Motor neuron (in vitro differentiated cells): ENCODE measurements at regions not wholly inside any gene's neighbourhood (a gene's known extent, or its start where the extent isn't known, plus 50 kb on each side); places are given as distances from the start of the nearest gene placed in this dataset.
"Not testable (repeated sequence)": the region's sequence is repeated elsewhere in the genome, so short reads cannot be mapped to it uniquely, and the experiment has no call there.

Experiments
- ATAC-seq, 8 experiments: fragments of 200-7000 bp; cut with Tn5 transposase; replicated peaks in 6 of 8; 2 replicates each; pipeline ENCODE4 v1.8.0; 2021; ENCODE audit warnings: mild to moderate bottlenecking in 8 of 8, moderate library complexity in 8 of 8
- H3K27ac ChIP-seq, 2 donors: fragments of 250-450 bp; sonication (Bioruptor Pico); 2 replicates each; pipeline ENCODE4 v1.9.0; 2021; ENCODE audit warnings: antibody characterized with exemption in 2 of 2, mild to moderate bottlenecking in 2 of 2, moderate library complexity in 1 of 2
- H3K4me1 ChIP-seq, 2 donors: fragments of 250-450 bp; sonication (Bioruptor Pico); replicated peaks in 1 of 2; 2 replicates each; pipeline ENCODE4 v1.6.1; 2021; ENCODE audit warnings: antibody characterized with exemption in 2 of 2, mild to moderate bottlenecking in 2 of 2, moderate library complexity in 1 of 2
- H3K4me3 ChIP-seq, 5 donors: fragments of 250-450 bp; sonication (Bioruptor Pico); 2 replicates each; pipeline ENCODE4 v1.9.0; 2021; ENCODE audit warnings: antibody characterized with exemption in 5 of 5, mild to moderate bottlenecking in 5 of 5, moderate library complexity in 4 of 5
- WGBS, 10 experiments: fragments of 450-650 bp; shearing (Covaris generic); methylation state at CpG; one replicate each; pipeline ENCODE4 v1.0.0; 2022; 5-methylcytosine and 5-hydroxymethylcytosine counted together
- in situ Hi-C, 9 experiments: fragments of 400-800 bp; cut with MboI; loops; one replicate each; pipeline ENCODE4 v1.15.0; 2021; ENCODE audit warnings: low sequenced_read_pairs in 9 of 9, low pct_unique_long_range_greater_than_20kb in 2 of 9; ENCODE audit not compliant: unreplicated experiment in 9 of 9

DNA sequence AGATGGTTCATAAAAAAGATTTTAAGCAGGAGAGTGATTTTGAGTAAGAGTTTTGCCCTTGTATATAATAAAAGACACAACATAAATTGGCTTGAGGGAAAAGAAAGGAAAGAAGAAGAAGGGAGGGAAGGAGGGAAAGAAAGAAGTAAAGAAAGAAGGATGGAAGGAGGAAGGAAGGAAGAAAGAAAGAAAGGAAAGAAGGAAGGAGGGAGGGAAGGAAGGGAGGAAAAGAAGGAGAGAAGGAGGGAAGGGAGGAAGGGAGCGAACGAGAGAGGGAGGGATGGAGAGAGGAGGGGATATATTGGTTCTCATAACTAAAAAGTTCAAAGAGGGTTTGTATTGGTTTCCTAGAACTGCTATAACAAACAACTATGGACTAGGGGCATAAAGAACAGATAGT lies 62.2 kb upstream of the PAX7 start:
- H3K4me1 ChIP-seq, result peaks cover 0 to 16% of the 10 kb centered on the region in 2 donors
- in situ Hi-C loops, result loop anchor here in 3 of 9 experiments (25.0 kb wide), 3 partner anchors 656 to 931 kb away; no protein-coding TSS in a partner anchor
- H3K4me3 ChIP-seq, result no peak overlapping the region
- no peak for ATAC-seq
- 43 to 98% (median 90%) methylated on average over 2 of the region's 2 CpGs; no CpG with 5 or more reads in 1 of the 10 experiments for WGBS, 10 experiments
- no peak overlapping the region for H3K27ac ChIP-seq

DNA sequence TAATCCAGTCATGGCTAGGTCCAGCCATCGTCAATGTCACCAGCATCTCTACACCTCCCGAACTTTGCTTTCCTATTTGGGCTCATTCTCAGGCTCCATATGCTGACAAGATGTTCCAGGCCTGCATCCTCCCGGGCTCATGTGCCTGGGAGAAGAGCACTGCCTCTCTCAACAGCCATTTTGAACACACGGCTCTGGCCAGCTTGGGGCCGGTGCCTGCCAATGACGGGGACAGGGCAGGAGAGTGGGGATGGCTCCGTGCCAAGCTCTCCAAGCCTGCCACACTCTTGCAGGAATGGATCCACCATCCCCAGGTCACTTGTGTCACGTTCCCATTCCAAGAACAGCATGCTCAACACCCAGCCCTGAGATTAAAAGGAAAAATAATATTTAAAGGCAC lies 61.4 kb upstream of the PAX7 start:
- no peak overlapping the region for H3K27ac ChIP-seq
- peaks cover 0 to 16% of the 10 kb centered on the region in 2 donors for H3K4me1 ChIP-seq
- in situ Hi-C loops, result loop anchor here in 3 of 9 experiments (25.0 kb wide), 3 partner anchors 657 to 932 kb away; no protein-coding TSS in a partner anchor
- ATAC-seq, result no peak
- no peak overlapping the region for H3K4me3 ChIP-seq
- 0 to 100% (median 84%) methylated on average over 1 to 8 of the region's 8 CpGs; no CpG with 5 or more reads in 3 of the 10 experiments for WGBS, 10 experiments

DNA sequence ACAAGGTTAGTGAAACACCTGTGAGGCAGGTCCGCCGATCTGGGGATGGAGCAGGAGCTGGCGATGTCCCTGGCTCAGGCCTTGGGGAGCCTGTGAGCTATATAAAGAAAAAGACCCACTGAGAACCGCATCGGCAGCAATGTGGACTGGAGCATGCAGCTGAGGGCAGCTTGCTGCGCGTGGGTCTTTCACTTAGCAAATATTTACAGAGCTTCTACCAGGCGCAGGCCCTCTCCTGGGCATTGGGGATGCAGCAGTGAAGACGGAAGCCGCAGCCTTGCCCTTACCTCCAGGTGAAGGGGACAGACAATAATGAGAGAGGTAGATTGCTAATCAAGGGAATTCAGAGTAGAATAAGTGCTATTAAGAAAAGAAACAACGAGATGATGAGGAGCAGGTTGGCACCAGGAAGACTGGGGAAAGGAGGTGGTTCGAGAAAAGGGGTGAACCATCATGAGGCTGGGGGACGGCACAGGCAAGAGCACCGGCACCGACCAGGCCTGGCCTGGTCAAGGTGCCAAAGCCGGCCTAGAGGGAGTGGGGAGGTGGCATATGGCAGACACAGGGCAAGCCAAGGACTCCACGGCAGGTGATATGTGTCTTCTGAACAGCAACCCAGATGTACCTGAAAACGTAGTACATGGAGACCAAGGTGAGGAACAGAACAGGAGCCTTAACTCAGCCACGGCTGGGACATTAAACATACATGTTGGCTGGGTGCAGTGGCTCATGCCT lies 60.7 kb upstream of the PAX7 start:
- 58 to 93% (median 79%) methylated on average over 5 to 17 of the region's 19 CpGs; no CpG with 5 or more reads in 2 of the 10 experiments for WGBS, 10 experiments
- in situ Hi-C loops, result loop anchor here in 4 of 9 experiments (10.0 to 25.0 kb wide), 4 partner anchors 658 to 933 kb away; no protein-coding TSS in a partner anchor
- peak in 1 of 8 experiments; percentile 36 for ATAC-seq
- Histone ChIP-seq H3K27ac (no peak overlapping the region), H3K4me1 (peaks cover 0 to 16% of the 10 kb centered on the region in 2 donors), H3K4me3 (no peak overlapping the region)

DNA sequence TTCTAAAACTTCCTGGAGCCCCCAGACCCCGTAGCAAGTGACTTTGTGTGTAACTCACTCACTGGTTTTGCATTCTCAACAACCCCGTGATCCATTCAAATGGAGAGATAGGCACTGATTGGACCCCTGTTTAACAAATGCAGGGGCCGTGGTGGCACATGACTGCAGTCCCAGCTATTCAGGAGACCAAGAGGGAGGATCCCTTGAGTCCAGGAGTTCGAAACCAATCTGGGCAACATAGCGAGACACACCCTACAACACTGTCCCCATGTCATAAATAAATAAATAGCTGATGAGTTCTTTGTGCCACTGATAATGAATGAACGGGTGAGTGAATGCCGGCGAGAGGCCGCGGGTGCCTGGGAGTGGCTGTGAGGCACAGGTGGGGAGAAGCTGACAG lies 59.4 kb upstream of the PAX7 start:
- H3K4me3 ChIP-seq, result no peak overlapping the region
- in situ Hi-C loops, result loop anchor here in 4 of 9 experiments (10.0 to 25.0 kb wide), 4 partner anchors 659 to 934 kb away; no protein-coding TSS in a partner anchor
- peaks cover 0 to 16% of the 10 kb centered on the region in 2 donors for H3K4me1 ChIP-seq
- WGBS, 10 experiments, result 11 to 70% (median 36%) methylated on average over 1 to 9 of the region's 10 CpGs
- ATAC-seq, result peak in 4 of 8 experiments; percentile 66 to 78 (median 71)
- no peak overlapping the region for H3K27ac ChIP-seq

DNA sequence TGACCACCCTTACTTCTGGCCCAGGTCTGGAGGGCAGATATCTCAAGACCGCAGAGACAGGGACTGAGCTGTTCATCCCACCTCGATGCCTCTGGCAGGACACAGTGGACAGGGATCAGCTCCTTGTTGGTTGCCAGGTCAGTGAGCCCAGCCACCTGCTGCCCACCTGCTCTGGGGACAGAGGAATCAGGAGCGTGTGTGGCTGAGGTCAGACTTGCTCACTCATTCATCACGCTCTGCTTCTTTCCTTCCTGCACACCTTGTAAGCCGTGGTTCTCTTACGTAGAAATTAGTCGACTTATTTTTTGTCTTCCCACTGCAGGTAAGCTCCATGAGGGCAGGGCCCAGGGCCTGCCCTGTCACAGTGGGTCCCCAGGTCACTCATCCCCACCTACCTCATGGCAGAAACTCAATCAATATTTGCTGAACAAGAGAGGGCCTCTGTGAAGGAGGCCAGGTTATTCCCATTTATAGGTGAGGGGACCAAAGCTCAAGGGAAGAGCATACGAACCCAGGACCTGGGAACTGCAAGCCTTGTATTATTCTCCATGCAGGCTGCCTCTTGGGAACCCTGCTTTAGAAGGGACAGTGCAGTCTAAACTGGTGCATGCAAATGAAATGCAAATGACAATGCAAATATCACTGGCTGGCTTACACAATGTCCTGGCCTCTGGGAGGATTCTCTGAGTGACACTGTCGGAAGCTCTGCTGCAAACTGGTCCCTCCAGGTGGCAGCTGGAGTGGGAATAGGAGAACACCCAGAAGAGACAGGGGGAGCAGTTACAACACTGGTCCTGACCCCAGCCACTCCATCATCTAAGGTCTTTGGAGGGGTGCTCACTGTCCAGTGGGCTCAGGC lies 58.4 kb upstream of the PAX7 start:
- H3K4me3 ChIP-seq, result no peak overlapping the region
- in situ Hi-C loops, result loop anchor here in 4 of 9 experiments (10.0 to 25.0 kb wide), 4 partner anchors 660 to 935 kb away; no protein-coding TSS in a partner anchor
- 0 to 87% (median 84%) methylated on average over 1 to 8 of the region's 9 CpGs; no CpG with 5 or more reads in 3 of the 10 experiments for WGBS, 10 experiments
- H3K27ac ChIP-seq, result no peak overlapping the region
- peak; percentile 57 to 97 (median 76) for ATAC-seq
- peaks cover 0 to 16% of the 10 kb centered on the region in 2 donors for H3K4me1 ChIP-seq

DNA sequence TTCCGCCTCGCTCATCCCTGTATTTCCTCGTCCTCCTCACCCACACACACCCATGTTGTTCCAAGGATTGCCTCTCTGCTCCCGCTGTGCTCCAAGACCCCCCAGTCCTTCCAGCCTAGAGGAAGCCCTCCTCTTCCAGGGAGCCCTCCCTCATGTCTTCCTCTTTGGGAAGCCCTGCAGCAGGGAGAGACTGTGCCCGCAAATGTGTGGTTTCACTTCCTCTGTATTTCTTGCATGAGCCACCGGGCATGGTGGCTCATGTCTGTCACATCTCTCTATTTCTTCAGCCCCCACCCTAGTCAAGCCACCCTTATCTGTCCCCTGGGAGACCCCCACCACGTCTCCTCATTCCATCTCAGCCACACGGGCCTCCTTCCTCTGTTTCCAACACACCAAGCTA lies 57.5 kb upstream of the PAX7 start:
- Histone ChIP-seq H3K4me1 (peaks cover 0 to 16% of the 10 kb centered on the region in 2 donors), H3K4me3 (no peak overlapping the region), H3K27ac (no peak overlapping the region)
- in situ Hi-C loops, result loop anchor here in 4 of 9 experiments (10.0 to 25.0 kb wide), 4 partner anchors 661 to 936 kb away; no protein-coding TSS in a partner anchor
- WGBS, 10 experiments, result 51 to 100% (median 91%) methylated on average over 1 to 6 of the region's 8 CpGs; no CpG with 5 or more reads in 2 of the 10 experiments
- ATAC-seq, result no peak

DNA sequence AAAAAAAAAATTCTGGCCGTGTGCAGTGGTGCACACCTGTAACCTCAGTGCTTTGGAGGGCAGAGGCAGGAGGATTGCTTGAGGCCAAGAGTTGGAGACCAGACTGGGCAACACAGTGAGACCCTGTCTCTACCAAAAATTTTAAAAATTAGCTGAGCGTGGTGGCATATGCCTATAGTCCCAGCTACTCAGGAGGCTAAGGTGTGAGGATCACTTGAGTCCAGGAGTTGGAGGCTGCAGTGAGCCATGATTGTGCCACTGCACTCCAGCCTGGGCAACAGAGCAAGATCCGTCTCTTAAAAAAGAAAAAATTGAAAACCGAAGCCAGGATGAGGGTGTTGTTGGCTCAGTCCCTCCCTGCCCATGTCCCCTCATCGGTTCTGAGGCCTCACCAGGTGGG lies 55.9 kb upstream of the PAX7 start:
- H3K4me3 ChIP-seq, result no peak overlapping the region
- 0 to 93% (median 57%) methylated on average over 1 to 5 of the region's 5 CpGs; no CpG with 5 or more reads in 3 of the 10 experiments for WGBS, 10 experiments
- peaks cover 0 to 16% of the 10 kb centered on the region in 2 donors for H3K4me1 ChIP-seq
- in situ Hi-C loops, result loop anchor here in 6 of 9 experiments (10.0 to 25.0 kb wide), 6 partner anchors 238 to 1462 kb away; partner anchors contain the start of gene PADI2 (in 1 of the 6)
- no peak for ATAC-seq
- no peak overlapping the region for H3K27ac ChIP-seq

DNA sequence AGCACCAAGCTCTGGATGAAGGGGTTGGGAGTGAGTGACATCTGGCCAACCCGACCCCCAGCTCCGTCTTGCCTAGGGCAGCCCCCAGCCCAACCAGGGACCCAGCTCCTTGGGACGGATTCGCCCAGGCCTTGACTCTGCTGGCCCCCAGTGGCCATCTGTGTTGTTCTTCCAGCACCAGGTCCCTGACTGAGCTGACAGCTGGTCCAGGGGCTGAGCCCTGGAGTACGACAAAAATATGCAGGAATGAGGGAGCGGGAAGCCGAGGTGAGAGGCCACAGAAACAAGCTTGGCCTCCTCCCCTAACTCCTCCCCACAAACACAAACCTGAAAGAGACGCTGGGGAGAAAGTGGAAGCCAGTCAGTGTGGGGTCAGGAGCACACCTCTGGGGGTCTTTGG lies 55.0 kb upstream of the PAX7 start:
- Histone ChIP-seq H3K4me3 (no peak overlapping the region), H3K4me1 (peaks cover 0 to 16% of the 10 kb centered on the region in 2 donors), H3K27ac (no peak overlapping the region)
- in situ Hi-C loops, result loop anchor here in 4 of 9 experiments (10.0 to 25.0 kb wide), 4 partner anchors 237 to 1463 kb away; partner anchors contain the start of gene PADI2 (in 1 of the 4)
- 0 to 11% (median 3%) methylated on average over 1 to 6 of the region's 8 CpGs; no CpG with 5 or more reads in 2 of the 10 experiments for WGBS, 10 experiments
- ATAC-seq, result peak; percentile 41 to 86 (median 62)

DNA sequence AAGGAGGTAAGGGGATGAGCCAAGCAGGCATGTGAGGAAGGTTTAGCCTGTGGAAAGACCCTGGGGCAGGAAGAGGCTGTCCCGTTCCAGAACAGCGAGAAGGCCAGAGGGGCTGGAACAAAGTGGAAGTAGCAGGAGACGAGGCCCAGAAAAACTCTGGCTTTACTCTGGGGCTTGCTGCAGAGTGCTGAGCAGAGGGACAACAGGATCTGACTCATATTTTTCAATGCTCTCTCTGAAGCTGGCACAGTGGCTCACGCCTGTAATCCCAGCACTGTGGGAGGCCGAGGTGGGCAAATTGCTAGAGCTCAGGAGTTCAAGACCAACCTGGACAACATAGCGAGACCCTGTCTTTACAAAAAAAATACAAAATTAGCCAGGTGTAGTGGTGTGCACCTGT lies 52.4 kb upstream of the PAX7 start:
- no peak overlapping the region for H3K4me3 ChIP-seq
- WGBS, 10 experiments, result 0 to 100% (median 71%) methylated on average over 2 to 6 of the region's 6 CpGs; no CpG with 5 or more reads in 2 of the 10 experiments
- no peaks in the 10 kb centered on the region for H3K4me1 ChIP-seq
- in situ Hi-C loops, result loop anchor here in 4 of 9 experiments (10.0 to 25.0 kb wide), 4 partner anchors 234 to 1466 kb away; partner anchors contain the start of gene PADI2 (in 1 of the 4)
- no peak overlapping the region for H3K27ac ChIP-seq
- no peak for ATAC-seq

DNA sequence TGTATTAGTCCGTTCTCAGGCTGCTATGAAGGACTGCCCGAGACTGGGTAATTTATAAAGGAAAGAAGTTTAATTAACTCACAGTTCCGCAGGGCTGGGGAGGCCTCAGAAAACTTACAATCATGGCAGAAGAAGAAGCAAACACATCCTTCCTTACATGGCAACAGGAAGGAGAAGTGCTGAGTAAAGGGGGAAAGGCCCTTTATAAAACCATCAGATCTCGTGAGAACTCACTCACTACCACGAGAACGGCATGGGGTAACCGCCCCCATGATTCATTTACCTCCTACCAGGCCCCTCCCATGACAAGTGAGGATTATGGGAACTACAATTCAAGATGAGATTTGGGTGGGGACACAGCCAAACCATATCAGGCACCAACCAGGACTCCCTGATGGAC lies 51.4 kb upstream of the PAX7 start:
- 39 to 100% (median 76%) methylated on average over 1 to 7 of the region's 7 CpGs; no CpG with 5 or more reads in 2 of the 10 experiments for WGBS, 10 experiments
- in situ Hi-C loops, result loop anchor here in 4 of 9 experiments (10.0 to 25.0 kb wide), 4 partner anchors 233 to 1467 kb away; partner anchors contain the start of gene PADI2 (in 1 of the 4)
- not testable (repeated sequence) for H3K4me1 ChIP-seq, H3K27ac ChIP-seq, H3K4me3 ChIP-seq, ATAC-seq

DNA sequence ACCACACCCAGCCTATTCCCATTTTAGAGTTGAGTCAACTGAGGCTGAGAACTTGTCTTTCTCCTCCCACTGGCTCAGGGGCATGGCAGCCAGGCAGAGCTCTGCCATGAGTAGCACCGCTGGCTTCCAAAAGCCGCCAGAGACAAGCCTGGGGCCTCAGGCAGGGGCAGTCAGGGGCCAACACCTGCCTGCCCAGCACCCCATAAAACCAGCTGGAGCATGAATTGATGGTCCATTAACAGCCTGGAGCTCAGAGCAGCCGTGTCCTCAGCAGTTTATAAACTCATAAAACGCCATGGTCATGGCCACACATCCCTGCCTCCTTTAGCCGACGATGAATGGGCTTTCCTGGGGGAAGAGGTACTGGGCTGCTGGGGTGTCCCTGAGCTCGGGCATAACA lies 50.6 kb upstream of the PAX7 start:
- Histone ChIP-seq H3K4me3 (no peak overlapping the region), H3K4me1 (peaks cover 3 to 5% of the 10 kb centered on the region in 2 donors), H3K27ac (no peak overlapping the region)
- no peak for ATAC-seq
- in situ Hi-C loops, result loop anchor here in 4 of 9 experiments (25.0 kb wide), 3 partner anchors 232 to 1468 kb away; partner anchors contain the start of gene PADI2 (in 1 of the 4)
- 35 to 80% (median 65%) methylated on average over 1 to 7 of the region's 7 CpGs; no CpG with 5 or more reads in 3 of the 10 experiments for WGBS, 10 experiments
